B cell (primary cell): ENCODE measurements at regions not wholly inside any gene's neighbourhood (a gene's known extent, or its start where the extent isn't known, plus 50 kb on each side); places are given as distances from the start of the nearest gene placed in this dataset.

ENCODE experiments used
- ATAC-seq: fragments of 200-7000 bp; cut with Tn5 transposase; one replicate; pipeline ENCODE4 v1.10.0; 2021; ENCODE audit warnings: low read depth, mild to moderate bottlenecking, moderate number of reproducible peaks, moderate library complexity
- CTCF ChIA-PET: fragments of 350-600 bp; sonication (Branson Sonifier 250); formaldehyde crosslinking; loops from one replicate; lab custom pipeline; 2021; ENCODE audit warnings: antibody characterized with exemption, inconsistent platforms; lab: Charles Lee
- POLR2A ChIA-PET: fragments of 350-600 bp; sonication (Branson Sonifier 250); formaldehyde crosslinking; loops from one replicate; lab custom pipeline; 2021; ENCODE audit warnings: antibody characterized with exemption; lab: Charles Lee
- DNase-seq: peaks from one replicate; pipeline ENCODE4 v3.0.0; 2013
- H2AFZ ChIP-seq: 2 replicates; pipeline ENCODE4 v1.6.1; 2012; ENCODE audit warnings: mild to moderate bottlenecking, low read depth, low read length; ENCODE audit not compliant: insufficient read depth, poor library complexity, severe bottlenecking
- H3K27ac ChIP-seq, 2 donors: 1 replicate in 1 of 2; 2 replicates in 1 of 2; pipeline ENCODE4 v1.5.1; 2012 to 2013; ENCODE audit warnings: low read length in 2 of 2, mild to moderate bottlenecking in 2 of 2, moderate library complexity in 1 of 2
- H3K27me3 ChIP-seq, 4 experiments: fragments of 200-600 bp in 1 of 4; sonication (generic) in 1 of 4; replicated peaks in 1 of 4; 1 replicate in 2 of 4; 2 replicates in 2 of 4; pipeline versions ENCODE4 v1.6.1 to v1.7.0; 2013 to 2016; ENCODE audit warnings: low read length in 3 of 4, mild to moderate bottlenecking in 2 of 4, mixed read lengths in 1 of 4, moderate library complexity in 1 of 4; ENCODE audit not compliant: insufficient read depth in 4 of 4, control insufficient read depth in 3 of 4; ENCODE audit errors: control extremely low read depth in 1 of 4
- H3K36me3 ChIP-seq, 2 experiments: replicated peaks in 1 of 2; 1 replicate in 1 of 2; 2 replicates in 1 of 2; pipeline versions ENCODE4 v1.6.1 to v1.7.1; 2013; ENCODE audit warnings: low read length in 1 of 2; ENCODE audit not compliant: insufficient read depth in 2 of 2, control insufficient read depth in 1 of 2; ENCODE audit errors: control extremely low read depth in 1 of 2, extremely low read depth in 1 of 2
- H3K4me1 ChIP-seq, 2 donors: fragments of 200-600 bp in 1 of 2; sonication (generic) in 1 of 2; 1 replicate in 1 of 2; 2 replicates in 1 of 2; pipeline versions ENCODE4 v1.5.1 to v1.6.1; 2013 to 2017; ENCODE audit warnings: low read length in 2 of 2; ENCODE audit not compliant: control insufficient read depth in 2 of 2, insufficient read depth in 2 of 2
- H3K4me2 ChIP-seq: replicated peaks from 2 replicates; pipeline ENCODE3; 2012; ENCODE audit warnings: mild to moderate bottlenecking, low read depth, low read length; ENCODE audit not compliant: poor library complexity, severe bottlenecking
- H3K4me3 ChIP-seq, 5 experiments: fragments of 200-600 bp in 1 of 5; sonication (generic) in 1 of 5; 1 replicate in 3 of 5; 2 replicates in 2 of 5; pipeline versions ENCODE4 v1.5.1 to v1.7.0; 2011 to 2016; ENCODE audit warnings: low read length in 4 of 5, mild to moderate bottlenecking in 4 of 5, low read depth in 2 of 5, control low read depth in 1 of 5, moderate library complexity in 1 of 5; ENCODE audit not compliant: insufficient read depth in 1 of 5; ENCODE audit errors: control extremely low read depth in 1 of 5, extremely low read depth in 1 of 5
- H3K79me2 ChIP-seq: fragments of 200-600 bp; sonication (generic); one replicate; pipeline ENCODE4 v1.6.0; 2016; ENCODE audit warnings: low read length; ENCODE audit not compliant: control insufficient read depth, insufficient read depth
- H3K9ac ChIP-seq: fragments of 200-600 bp; sonication (generic); 2 replicates; pipeline ENCODE4 v1.6.1; 2017; ENCODE audit warnings: mild to moderate bottlenecking, low read length, moderate library complexity
- H3K9me3 ChIP-seq, 3 donors: one replicate each; pipeline versions ENCODE4 v1.6.1 to v1.7.1; 2013; ENCODE audit warnings: low read length in 2 of 3; ENCODE audit not compliant: control insufficient read depth in 2 of 3, insufficient read depth in 1 of 3; ENCODE audit errors: control extremely low read depth in 1 of 3
- H4K20me1 ChIP-seq: 2 replicates; pipeline ENCODE4 v1.6.0; 2012; ENCODE audit warnings: mild to moderate bottlenecking, low read length; ENCODE audit not compliant: insufficient read depth, control insufficient read depth, poor library complexity, severe bottlenecking
- H3K27ac Mint-ChIP-seq: one replicate; pipeline ENCODE4 v1.8.0; 2021; ENCODE audit warnings: mixed read lengths
- H3K27me3 Mint-ChIP-seq: one replicate; pipeline ENCODE4 v1.8.0; 2021; ENCODE audit warnings: mixed read lengths
- H3K4me1 Mint-ChIP-seq: one replicate; pipeline ENCODE4 v1.8.0; 2021; ENCODE audit warnings: mixed read lengths
- H3K4me3 Mint-ChIP-seq: one replicate; pipeline ENCODE4 v1.8.0; 2021; ENCODE audit warnings: mixed read lengths
- H3K9me3 Mint-ChIP-seq: one replicate; pipeline ENCODE4 v1.8.0; 2022; ENCODE audit warnings: mixed read lengths; ENCODE audit not compliant: insufficient read depth
- CTCF ChIP-seq: fragments of 200-600 bp; IDR thresholded peaks from one replicate; pipeline ENCODE4 v1.8.0; 2022; ENCODE audit warnings: antibody characterized with exemption, mild to moderate bottlenecking
- EZH2 ChIP-seq: IDR thresholded peaks from 2 replicates; pipeline ENCODE4 v1.6.1; 2012; ENCODE audit warnings: borderline replicate concordance, low read depth, mild to moderate bottlenecking, moderate library complexity, low read length; ENCODE audit not compliant: insufficient read depth, poor library complexity, severe bottlenecking
- WGBS: methylation state at CpG from one replicate; pipeline ENCODE4 v1.1.5; 2013; ENCODE audit warnings: missing lambda C conversion rate; ENCODE audit not compliant: insufficient coverage; 5-methylcytosine and 5-hydroxymethylcytosine counted together
- intact Hi-C: fragments of 100-400 bp; cut with micrococcal nuclease; formaldehyde crosslinking; loops from one replicate; pipeline ENCODE4 v1.10.0; 2022

GRCh38 chr13:64997438-64997837 lies 2232.7 kb downstream of the PCDH9 start:
- no peak for TF ChIP-seq EZH2
- no peak for TF ChIP-seq CTCF
- intact Hi-C loops: no loop called here
- Histone ChIP-seq H3K9ac (no peak overlapping the region), H3K36me3 (no peaks in the 10 kb centered on the region), H3K4me1 (no peaks in the 10 kb centered on the region), H3K9me3 (no peaks in the 10 kb centered on the region), H3K79me2 (no peaks in the 10 kb centered on the region), H3K4me2 (no peak overlapping the region), H3K27ac (no peak overlapping the region), H3K27me3 (no peaks in the 10 kb centered on the region), H4K20me1 (no peaks in the 10 kb centered on the region), H2AFZ (no peak overlapping the region), H3K4me3 (no peak overlapping the region)
- Mint-ChIP-seq H3K4me3 (no peak overlapping the region), H3K27ac (no peak overlapping the region), H3K27me3 (no peaks in the 10 kb centered on the region), H3K4me1 (no peaks in the 10 kb centered on the region), H3K9me3 (no peaks in the 10 kb centered on the region)
- POLR2A ChIA-PET: no interaction called here
- CTCF ChIA-PET: no interaction called here
- WGBS: no CpG with 5 or more reads among the region's 5 CpGs
- no peak for DNase-seq
- ATAC-seq: no peak

DNA sequence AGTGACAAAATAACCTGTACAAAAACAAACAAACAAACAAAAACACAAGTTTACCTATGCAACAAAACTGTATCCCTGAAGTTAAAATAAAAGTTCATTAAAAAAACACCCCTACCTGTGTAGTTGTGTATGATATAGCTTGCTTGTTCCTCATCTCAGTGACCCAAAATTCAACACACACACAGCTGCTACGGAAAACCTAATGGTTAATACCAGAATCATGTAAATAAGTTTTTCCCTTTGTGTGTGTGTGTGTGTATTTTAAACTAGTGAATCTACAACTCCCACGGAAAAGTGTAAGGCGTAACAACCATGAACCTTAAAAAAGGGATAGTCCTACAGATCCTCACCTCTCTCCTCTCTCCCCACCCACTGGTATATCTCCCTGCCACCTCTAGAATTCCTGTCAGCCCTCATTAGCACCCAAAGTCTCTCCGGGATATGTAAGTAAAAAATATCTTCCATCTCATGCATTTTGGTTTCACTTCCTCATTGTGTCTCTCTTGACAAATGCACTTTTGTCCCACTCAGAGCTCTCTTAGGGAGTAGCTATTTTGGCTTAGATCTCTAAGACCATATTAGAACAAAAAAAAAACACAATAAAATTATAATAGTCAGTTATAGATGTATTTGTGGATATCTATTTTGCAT lies 2236.5 kb downstream of the PCDH9 start:
- Mint-ChIP-seq H3K4me3 (no peak overlapping the region), H3K27ac (no peak overlapping the region), H3K4me1 (no peaks in the 10 kb centered on the region), H3K9me3 (no peaks in the 10 kb centered on the region), H3K27me3 (no peaks in the 10 kb centered on the region)
- TF ChIP-seq EZH2: no peak
- TF ChIP-seq CTCF: no peak
- Histone ChIP-seq H3K4me2 (no peak overlapping the region), H2AFZ (no peak overlapping the region), H3K27me3 (no peaks in the 10 kb centered on the region), H3K4me3 (no peak overlapping the region), H3K79me2 (no peaks in the 10 kb centered on the region), H3K9ac (no peak overlapping the region), H3K4me1 (no peaks in the 10 kb centered on the region), H3K36me3 (no peaks in the 10 kb centered on the region), H3K9me3 (no peaks in the 10 kb centered on the region), H4K20me1 (no peaks in the 10 kb centered on the region), H3K27ac (no peak overlapping the region)
- POLR2A ChIA-PET: no interaction called here
- CTCF ChIA-PET: no interaction called here
- intact Hi-C loops: no loop called here
- ATAC-seq (no peak), DNase-seq (no peak)
- no CpG with 5 or more reads among the region's 4 CpGs for WGBS
